GM12891 (cell line): ENCODE measurements at regions not wholly inside any gene's neighbourhood (a gene's known extent, or its start where the extent isn't known, plus 50 kb on each side); places are given as distances from the start of the nearest gene placed in this dataset.
A peak's percentile ranks its signal among the peaks of the same experiment; 100 is the strongest.
"Not testable (repeated sequence)": the region's sequence is repeated elsewhere in the genome, so short reads cannot be mapped to it uniquely, and the experiment has no call there.

Experiments used
- DNase-seq: peaks from one replicate; pipeline ENCODE4 v3.0.0; 2011; ENCODE audit warnings: low spot score; ENCODE audit not compliant: insufficient read length
- FAIRE-seq: peaks from 2 replicates; lab custom pipeline; 2011; peaks lifted over from hg19 to GRCh38; lab: Jason Lieb, UNC
- PAX5 ChIP-seq: IDR thresholded peaks from 2 replicates; pipeline ENCODE4 v1.6.1; 2011; ENCODE audit warnings: low read length, moderate library complexity, mild to moderate bottlenecking; ENCODE audit not compliant: insufficient read depth, severe bottlenecking
- POLR2A ChIP-seq: IDR thresholded peaks from 2 replicates; pipeline ENCODE4 v1.6.1; 2011; ENCODE audit warnings: low read depth, low read length, control low read depth
- POLR2AphosphoS5 ChIP-seq: IDR thresholded peaks from 2 replicates; pipeline ENCODE4 v1.6.1; 2011; ENCODE audit warnings: low read depth, low read length, control low read depth
- POU2F2 ChIP-seq: IDR thresholded peaks from 2 replicates; pipeline ENCODE4 v1.6.1; 2011; ENCODE audit warnings: low read depth, mild to moderate bottlenecking, control low read depth, low read length, moderate library complexity
- SPI1 ChIP-seq: IDR thresholded peaks from 2 replicates; pipeline ENCODE4 v1.6.1; 2011; ENCODE audit warnings: low read depth, low read length, control low read depth
- TAF1 ChIP-seq: IDR thresholded peaks from 2 replicates; pipeline ENCODE4 v1.6.1; 2011; ENCODE audit warnings: low read depth, low read length, control low read depth

DNA sequence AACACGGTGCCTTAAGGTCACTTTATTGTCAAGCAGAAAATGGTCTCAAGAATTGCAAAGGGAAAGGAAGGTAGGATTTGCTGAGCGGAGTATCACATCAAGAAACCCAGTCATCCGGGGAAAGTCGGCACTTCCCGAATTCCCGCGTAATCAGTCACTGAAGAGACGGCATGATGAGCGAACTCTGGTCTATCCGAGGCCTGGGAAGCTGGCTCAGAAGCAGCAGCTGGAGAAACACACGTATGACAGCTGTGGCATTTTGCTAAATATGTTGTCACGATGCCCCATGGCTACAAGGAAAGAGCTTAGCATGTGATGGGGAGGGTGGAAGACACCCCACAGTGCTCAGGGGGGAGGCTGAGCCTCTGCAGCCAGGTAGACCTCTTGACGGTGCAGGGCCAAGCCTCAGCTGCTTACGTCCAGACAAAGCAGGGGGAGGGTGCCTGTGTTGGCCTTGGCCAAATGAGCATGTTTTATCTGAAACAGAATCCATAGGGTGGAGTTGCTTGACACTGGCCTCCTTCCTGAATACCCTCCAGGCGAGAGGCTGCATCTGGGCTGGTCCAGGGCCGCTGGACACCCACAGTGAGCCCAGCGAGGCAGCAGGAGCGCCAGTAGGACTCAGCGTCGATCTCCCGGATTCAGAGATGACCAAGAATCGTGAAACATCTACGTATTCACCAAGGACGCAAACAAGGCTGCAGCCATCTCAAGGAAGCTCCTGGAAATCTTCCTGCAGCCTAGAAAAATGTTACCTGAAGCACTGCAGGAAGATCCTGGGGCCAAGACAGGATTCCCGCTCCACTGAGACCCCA lies 118.8 kb upstream of the AFDN start:
- FAIRE-seq (peak; percentile 13), DNase-seq (no peak)

DNA sequence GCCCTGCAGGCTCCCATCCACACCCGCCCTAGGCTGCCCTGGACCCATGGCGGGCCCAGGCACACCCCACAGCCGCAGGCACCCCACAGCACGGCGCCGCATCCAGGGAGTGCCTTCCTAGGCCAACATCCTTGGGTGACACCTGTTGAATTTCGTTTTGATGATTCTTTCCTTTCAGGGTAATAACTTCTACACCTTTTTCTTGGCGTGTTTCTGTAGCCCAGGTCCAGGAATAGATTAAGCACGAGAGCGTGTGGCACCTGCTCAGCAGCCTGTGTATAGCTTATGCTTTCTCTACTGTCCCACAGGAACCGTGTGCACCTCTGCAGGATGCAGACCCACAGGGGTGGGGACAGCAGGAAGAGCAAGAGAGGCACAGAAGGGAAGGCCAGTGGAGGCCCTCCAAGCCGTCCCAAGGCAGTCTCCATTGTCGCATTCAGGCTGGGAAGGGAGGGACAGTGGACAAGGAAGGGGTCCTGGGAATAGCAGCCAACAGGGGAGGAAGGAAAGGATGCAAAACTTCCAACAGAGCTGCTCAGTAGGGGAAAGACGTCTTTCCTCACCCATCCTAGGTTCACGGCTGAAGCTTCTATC lies 118.1 kb upstream of the AFDN start:
- no peak for FAIRE-seq
- no peak for DNase-seq
- TF ChIP-seq POLR2A (no peak), TAF1 (no peak), POU2F2 (no peak), POLR2AphosphoS5 (no peak), SPI1 (no peak), PAX5 (no peak)

More for the DNA sequence above, 118.8 kb upstream of the AFDN start:
- TF ChIP-seq POU2F2 (no peak), POLR2A (no peak), POLR2AphosphoS5 (no peak), PAX5 (no peak), SPI1 (no peak), TAF1 (no peak)

DNA sequence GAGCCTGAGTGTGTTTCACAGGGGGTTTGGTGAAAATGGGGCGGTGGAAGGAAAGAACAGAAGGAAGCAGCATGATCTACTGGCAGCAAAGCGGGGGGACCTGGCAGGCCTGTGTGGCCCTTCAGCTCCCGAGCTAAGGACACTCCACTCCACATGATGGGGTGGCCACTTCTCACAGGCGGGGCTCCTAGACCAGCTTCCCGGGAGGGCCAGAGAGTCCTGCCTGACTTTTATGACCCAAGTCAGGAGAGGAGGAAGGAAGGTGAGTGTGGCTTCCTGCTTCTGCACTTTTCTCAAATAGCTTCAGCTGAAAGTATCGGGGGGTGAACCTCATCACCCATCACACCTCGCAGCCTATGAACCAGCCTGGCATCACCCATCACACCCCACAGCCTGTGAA lies 117.5 kb upstream of the AFDN start:
- FAIRE-seq (no peak), DNase-seq (no peak)
- TF ChIP-seq POU2F2: no peak
- TF ChIP-seq POLR2AphosphoS5: no peak
- no peak for TF ChIP-seq TAF1
- TF ChIP-seq SPI1: no peak
- no peak for TF ChIP-seq POLR2A
- no peak for TF ChIP-seq PAX5

DNA sequence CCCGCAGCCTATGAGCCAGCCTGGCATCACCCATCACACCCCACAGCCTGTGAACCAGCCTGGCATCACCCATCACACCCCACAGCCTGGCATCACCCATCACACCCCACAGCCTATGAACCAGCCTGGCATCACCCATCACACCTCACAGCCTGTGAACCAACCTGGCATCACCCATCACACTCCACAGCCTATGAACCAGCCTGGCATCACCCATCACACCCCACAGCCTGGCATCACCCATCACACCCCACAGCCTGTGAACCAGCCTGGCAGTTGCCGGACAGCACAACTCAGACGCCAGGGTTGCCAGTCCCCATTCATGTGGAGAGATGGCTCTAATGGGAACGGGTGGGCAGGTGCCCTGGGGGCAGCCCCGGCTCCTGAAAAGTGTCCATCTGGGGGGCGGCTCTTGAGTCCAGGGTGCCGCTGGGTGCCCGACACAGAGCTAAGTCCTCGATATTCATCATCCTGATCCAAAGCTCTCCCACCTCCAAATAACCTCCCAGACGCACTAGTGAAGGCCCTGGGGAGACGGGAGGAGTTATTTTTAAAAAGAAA lies 116.9 kb upstream of the AFDN start:
- not testable (repeated sequence) for FAIRE-seq, DNase-seq

DNA sequence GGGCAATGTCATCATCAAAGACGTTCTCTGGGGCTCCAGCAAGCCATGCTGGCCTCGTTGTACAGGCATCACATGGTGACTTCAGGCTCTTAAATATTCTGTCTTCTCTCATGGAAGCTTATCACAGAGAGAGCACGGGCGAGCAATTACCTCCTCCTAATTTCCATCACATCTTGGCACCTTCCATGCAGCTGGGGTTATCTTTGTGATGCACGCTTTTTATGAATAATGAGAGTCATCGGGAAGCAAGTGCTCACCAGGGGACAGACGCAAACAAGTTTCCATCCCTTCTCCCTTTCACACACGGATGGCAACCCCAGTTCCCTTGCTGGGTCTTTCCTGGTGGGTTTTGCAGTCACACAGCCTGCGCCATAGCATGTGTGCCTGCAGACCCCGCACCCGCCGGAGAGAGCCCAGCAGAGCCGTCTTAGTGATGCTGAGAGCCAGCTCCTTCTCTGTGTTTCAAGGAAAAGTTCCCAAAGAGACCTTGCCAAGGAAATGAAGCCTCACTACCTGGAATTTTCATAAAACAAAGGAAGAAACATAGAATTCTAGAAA lies 116.3 kb upstream of the AFDN start:
- FAIRE-seq (no peak), DNase-seq (no peak)
- TF ChIP-seq POU2F2 (no peak), TAF1 (no peak), POLR2A (no peak), POLR2AphosphoS5 (no peak), PAX5 (no peak), SPI1 (no peak)

DNA sequence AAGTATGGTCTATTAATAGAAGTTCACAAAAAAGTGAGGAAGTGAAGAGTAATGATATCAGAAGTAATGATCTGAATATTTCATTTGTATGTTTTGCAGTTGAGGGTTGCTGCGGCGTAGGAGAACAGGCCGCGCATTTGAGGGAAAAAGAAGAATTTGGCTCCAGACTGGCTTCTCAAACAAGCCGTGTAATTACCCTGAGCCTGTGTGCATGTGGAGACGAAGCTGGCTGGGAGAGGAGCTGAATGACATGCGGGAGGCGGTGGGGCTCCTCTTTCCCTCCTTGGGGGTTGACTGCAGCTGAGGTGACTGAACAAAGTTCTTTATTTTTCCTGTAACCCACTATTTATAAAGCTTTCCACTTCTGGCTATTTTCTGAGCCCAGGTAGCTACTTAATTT lies 115.5 kb upstream of the AFDN start:
- TF ChIP-seq PAX5: no peak
- TF ChIP-seq POLR2AphosphoS5: no peak
- no peak for TF ChIP-seq POU2F2
- no peak for TF ChIP-seq TAF1
- no peak for FAIRE-seq
- DNase-seq: no peak

DNA sequence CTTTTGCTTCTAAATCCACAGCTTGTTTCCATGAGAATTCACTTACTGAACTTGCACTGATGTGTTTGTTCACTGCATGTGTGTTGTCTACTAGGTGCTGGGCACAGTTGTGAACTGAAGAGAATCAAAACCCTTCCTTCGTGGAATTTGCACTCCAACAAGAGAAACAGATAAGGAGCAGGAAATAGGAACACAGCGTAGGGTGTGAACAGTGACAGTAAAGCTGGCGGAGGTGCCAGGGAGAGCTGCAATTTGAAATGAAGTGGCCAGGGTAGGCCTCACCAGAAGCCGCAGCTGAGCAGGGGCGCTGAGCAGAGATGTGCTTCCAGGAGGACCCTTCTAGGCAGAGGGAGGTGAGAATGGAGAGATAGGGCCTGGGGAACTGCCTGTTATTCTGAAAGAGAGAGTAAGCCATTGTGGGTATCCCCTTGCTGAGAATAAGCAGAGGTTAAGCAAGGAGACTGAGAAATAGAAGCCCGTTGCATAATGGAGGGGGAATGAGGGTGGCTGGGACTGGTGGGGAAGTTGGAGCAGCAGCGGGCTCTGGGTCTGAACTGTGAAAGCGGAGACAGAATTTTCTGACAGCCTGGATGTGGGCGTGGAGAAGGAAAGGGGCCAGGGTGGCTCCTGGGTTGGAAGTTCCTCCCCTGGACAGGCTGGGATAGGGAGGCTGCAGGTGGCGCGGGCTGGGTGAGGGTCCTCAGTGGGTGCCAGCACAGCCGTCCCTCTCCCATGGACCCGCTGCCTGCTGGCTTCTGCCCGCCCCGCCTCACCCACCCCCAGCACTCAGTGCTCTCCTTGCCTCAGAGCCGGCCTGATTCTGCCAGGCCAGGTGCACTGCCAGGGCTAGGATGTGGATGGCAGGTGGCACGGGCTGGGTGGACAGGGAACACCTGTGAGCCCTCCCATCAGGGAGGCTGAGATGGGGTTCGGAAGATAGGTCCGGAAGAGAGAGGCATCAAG lies 114.7 kb upstream of the AFDN start:
- no peak for FAIRE-seq
- TF ChIP-seq SPI1 (no peak), TAF1 (no peak), POU2F2 (no peak), POLR2AphosphoS5 (no peak), POLR2A (no peak), PAX5 (no peak)
- no peak for DNase-seq

DNA sequence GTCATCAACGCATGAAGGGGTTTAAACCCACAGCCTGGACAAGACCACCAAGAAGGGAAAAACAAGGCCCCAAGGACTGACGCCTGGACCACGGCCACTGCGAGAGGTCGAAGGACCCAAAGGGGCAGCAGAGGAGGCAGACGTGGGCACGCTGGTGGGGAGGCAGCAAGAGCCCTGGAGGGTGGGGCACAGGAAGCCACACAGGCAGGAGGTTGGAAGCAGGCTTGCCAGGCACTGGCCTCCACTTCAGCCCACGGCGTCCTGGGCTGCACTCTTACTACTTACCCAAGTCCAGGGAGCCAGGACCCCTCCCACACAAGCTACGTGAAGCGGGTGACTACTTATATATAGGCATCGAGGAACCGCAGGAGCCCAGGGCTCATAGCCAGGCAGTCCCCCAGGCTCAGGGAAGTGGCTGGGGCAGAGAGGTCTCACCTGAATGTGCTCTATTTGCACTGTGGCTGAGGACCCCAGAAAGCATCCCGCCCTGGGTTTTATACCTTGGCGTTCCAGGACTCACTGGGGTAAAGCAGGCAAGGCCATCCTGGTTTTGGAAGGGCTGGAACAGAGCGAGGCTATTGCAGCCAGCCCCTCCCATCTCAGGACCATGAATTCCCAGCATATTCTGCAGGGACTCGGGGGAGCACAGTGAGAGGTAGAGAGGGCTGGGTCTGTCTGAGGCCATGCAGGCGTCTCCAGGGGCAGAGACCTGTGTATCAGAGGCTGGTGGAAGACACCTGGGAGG lies 113.8 kb upstream of the AFDN start:
- FAIRE-seq (no peak), DNase-seq (no peak)
- TF ChIP-seq POLR2A (no peak), POLR2AphosphoS5 (no peak), TAF1 (no peak), PAX5 (no peak), POU2F2 (no peak), SPI1 (no peak)
